ENCODE measurements at regions not wholly inside any gene's neighbourhood (a gene's known extent, or its start where the extent isn't known, plus 50 kb on each side); places are given as distances from the start of the nearest gene placed in this dataset.

DNA sequence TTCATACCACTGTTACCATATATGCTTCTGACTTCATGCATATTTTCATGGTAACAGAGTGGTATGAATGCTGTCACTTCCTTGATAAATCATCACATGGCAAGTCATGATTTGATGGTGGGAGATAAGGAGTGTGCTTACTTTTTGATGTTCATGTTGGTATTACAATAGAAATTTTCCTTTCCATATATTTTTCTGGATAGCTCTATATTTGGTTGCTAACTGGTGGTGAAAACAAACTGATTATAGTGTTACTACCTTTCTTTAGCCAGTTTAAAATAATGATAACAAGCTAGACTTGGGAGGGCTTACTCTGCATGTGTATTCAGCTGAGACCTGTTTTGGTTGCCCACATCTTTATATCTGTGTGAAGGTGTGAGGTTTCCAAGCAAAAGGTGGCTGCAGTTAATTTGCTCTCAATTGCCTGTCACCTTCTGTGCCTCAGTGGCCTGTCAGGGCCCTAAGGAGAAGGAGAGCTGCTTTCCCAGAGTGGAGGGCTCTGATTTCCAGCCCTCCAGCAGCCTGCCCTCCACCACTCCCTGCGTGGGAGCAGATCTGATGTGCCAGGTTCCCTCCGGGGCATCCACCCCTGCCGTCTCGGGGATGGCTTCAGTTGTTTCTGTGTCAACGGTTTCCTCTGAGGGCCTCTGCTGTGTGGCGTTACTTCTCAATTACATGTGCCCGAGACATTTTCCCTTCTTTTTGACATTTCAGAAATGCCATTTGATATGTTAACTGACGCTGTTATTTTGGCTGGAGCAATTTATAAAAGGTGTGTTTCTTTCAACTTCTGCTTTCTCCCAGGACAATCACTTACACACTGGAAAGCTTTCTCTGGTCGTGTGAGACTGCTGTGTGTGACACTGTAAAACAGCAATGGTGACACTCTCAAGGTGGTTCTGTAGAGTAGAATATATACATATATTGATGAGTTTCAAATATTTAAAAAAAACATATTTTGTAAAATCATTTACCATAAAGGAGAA lies 107.7 kb upstream of the KLF6 start:
- intact Hi-C loops (cut with micrococcal nuclease; ENCODE audit: unreplicated experiment) = no loop called here
- no peaks in the 10 kb centered on the region for H3K36me3 ChIP-seq (ENCODE audit: control insufficient read depth, insufficient read depth, low read length)
- H3K27me3 ChIP-seq (ENCODE audit: control insufficient read depth, insufficient read depth, low read length) = no peaks in the 10 kb centered on the region
- no TSS peak for BruUV-seq (replicated peaks)
- ATAC-seq (peak; percentile 32), DNase-seq (ENCODE audit: low read depth, low spot score) (no peak)
- ChIA-PET POLR2A (interaction anchor here (0.6 to 0.7 kb wide), 3 partner anchors 114 to 168 kb away, joined by 3 read pairs; no protein-coding TSS in a partner anchor), CTCF (interaction anchor here (0.6 kb wide), 1 partner anchor 13 kb away, joined by 3 read pairs; no protein-coding TSS in a partner anchor)
- in situ Hi-C loops (cut with HindIII; ENCODE audit: low pct_unique_long_range_greater_than_20kb, low sequenced_read_pairs) = no loop called here
- H3K9me3 ChIP-seq (ENCODE audit: control insufficient read depth, insufficient read depth, low read depth, low read length) = no peaks in the 10 kb centered on the region
- H3K27ac ChIP-seq (ENCODE audit: low read length) = peak overlapping the region; percentile 100
- H3K4me3 ChIP-seq (ENCODE audit: low read depth in 2 of 2, low read length in 2 of 2) = no peak overlapping the region
- TF ChIP-seq SIN3A (IDR thresholded peaks at IDR 0.05; ENCODE audit: borderline replicate concordance, insufficient read depth, low read depth, low read length) (no peak), POLR2AphosphoS5 (IDR thresholded peaks at IDR 0.05; ENCODE audit: low read depth, low read length) (no peak), TCF7L2 (IDR thresholded peaks at IDR 0.05; ENCODE audit: low read depth, low read length) (no peak)
- TF ChIP-seq, protein P1, sequence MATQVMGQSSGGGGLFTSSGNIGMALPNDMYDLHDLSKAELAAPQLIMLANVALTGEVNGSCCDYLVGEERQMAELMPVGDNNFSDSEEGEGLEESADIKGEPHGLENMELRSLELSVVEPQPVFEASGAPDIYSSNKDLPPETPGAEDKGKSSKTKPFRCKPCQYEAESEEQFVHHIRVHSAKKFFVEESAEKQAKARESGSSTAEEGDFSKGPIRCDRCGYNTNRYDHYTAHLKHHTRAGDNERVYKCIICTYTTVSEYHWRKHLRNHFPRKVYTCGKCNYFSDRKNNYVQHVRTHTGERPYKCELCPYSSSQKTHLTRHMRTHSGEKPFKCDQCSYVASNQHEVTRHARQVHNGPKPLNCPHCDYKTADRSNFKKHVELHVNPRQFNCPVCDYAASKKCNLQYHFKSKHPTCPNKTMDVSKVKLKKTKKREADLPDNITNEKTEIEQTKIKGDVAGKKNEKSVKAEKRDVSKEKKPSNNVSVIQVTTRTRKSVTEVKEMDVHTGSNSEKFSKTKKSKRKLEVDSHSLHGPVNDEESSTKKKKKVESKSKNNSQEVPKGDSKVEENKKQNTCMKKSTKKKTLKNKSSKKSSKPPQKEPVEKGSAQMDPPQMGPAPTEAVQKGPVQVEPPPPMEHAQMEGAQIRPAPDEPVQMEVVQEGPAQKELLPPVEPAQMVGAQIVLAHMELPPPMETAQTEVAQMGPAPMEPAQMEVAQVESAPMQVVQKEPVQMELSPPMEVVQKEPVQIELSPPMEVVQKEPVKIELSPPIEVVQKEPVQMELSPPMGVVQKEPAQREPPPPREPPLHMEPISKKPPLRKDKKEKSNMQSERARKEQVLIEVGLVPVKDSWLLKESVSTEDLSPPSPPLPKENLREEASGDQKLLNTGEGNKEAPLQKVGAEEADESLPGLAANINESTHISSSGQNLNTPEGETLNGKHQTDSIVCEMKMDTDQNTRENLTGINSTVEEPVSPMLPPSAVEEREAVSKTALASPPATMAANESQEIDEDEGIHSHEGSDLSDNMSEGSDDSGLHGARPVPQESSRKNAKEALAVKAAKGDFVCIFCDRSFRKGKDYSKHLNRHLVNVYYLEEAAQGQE (IDR thresholded peaks at IDR 0.05; ENCODE audit: insufficient read depth in 1 of 2, low read depth in 2 of 2, low read length in 1 of 2) = no peak
- TF ChIP-seq, protein P2, sequence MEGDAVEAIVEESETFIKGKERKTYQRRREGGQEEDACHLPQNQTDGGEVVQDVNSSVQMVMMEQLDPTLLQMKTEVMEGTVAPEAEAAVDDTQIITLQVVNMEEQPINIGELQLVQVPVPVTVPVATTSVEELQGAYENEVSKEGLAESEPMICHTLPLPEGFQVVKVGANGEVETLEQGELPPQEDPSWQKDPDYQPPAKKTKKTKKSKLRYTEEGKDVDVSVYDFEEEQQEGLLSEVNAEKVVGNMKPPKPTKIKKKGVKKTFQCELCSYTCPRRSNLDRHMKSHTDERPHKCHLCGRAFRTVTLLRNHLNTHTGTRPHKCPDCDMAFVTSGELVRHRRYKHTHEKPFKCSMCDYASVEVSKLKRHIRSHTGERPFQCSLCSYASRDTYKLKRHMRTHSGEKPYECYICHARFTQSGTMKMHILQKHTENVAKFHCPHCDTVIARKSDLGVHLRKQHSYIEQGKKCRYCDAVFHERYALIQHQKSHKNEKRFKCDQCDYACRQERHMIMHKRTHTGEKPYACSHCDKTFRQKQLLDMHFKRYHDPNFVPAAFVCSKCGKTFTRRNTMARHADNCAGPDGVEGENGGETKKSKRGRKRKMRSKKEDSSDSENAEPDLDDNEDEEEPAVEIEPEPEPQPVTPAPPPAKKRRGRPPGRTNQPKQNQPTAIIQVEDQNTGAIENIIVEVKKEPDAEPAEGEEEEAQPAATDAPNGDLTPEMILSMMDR (IDR thresholded peaks at IDR 0.05) = no peak
- peaks cover 55% of the 10 kb centered on the region for H3K4me1 ChIP-seq (ENCODE audit: control insufficient read depth, insufficient read depth, low read length)

DNA sequence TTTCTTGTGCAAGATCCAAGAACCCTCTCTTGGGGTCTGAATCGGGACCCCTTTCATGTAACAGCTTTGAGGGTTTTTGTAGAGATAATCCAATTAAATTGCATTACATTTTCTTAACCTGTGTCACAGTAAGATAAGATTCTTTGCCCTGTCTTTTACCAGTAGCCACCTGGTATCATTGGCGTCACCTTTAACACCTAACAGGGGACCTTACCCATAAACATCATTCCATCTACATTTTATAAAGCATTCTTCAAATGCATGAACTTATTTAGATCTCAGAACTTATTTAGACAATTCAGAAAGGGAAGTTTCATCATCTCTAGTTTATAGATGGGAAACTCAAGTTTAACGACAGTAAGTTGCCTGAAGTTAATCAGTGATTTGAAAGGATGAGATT lies 106.4 kb upstream of the KLF6 start:
- in situ Hi-C loops (cut with HindIII; ENCODE audit: low pct_unique_long_range_greater_than_20kb, low sequenced_read_pairs) = no loop called here
- Histone ChIP-seq H3K4me1 (ENCODE audit: control insufficient read depth, insufficient read depth, low read length) (peaks cover 64% of the 10 kb centered on the region), H3K27me3 (ENCODE audit: control insufficient read depth, insufficient read depth, low read length) (no peaks in the 10 kb centered on the region), H3K36me3 (ENCODE audit: control insufficient read depth, insufficient read depth, low read length) (no peaks in the 10 kb centered on the region), H3K4me3 (ENCODE audit: low read depth in 2 of 2, low read length in 2 of 2) (no peak overlapping the region), H3K9me3 (ENCODE audit: control insufficient read depth, insufficient read depth, low read depth, low read length) (no peaks in the 10 kb centered on the region), H3K27ac (ENCODE audit: low read length) (peak overlapping the region; percentile 100)
- intact Hi-C loops (cut with micrococcal nuclease; ENCODE audit: unreplicated experiment) = no loop called here
- TF ChIP-seq TCF7L2 (IDR thresholded peaks at IDR 0.05; ENCODE audit: low read depth, low read length) (peak; percentile 39; the same call in 1 of the 2 replicates), SIN3A (IDR thresholded peaks at IDR 0.05; ENCODE audit: borderline replicate concordance, insufficient read depth, low read depth, low read length) (no peak)
- TF ChIP-seq, protein P1 (IDR thresholded peaks at IDR 0.05; ENCODE audit: insufficient read depth in 1 of 2, low read depth in 2 of 2, low read length in 1 of 2) = no peak
- TF ChIP-seq, protein P2 (IDR thresholded peaks at IDR 0.05) = no peak
- ATAC-seq = no peak
- CTCF ChIA-PET = no interaction called here
- BruUV-seq (replicated peaks) = no TSS peak
- no peak for DNase-seq (ENCODE audit: low read depth, low spot score)
- POLR2A ChIA-PET = no interaction called here

Data from Panc1 (cell line).